ENCODE measurements at regions not wholly inside any gene's neighbourhood (a gene's known extent, or its start where the extent isn't known, plus 50 kb on each side); places are given as distances from the start of the nearest gene placed in this dataset.
A peak's percentile ranks its signal among the peaks of the same experiment; 100 is the strongest.

DNA sequence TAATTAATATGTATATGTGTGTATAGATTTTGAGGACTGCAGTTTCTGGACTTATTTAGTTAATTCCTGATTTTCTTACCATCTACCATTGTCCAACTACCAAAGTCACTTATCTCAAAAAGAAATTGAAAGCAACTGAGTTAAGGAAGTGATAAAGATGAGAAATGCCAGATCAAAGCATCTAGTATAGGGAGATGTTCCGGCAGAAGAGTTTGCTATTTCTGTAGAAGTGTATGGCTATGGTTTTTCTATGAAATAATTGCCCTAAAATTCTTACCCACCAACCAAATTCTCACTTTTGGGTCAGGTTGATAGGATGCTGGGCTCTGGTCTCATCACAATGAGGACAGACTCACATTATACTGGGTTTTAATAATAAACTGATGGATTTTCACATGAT is 64.0 kb upstream of the RAB11FIP2 start:
- no peak for DNase-seq (ENCODE audit: low read depth)
- H3K4me3 ChIP-seq (replicated peaks; ENCODE audit: low read depth, low read length), result no peak overlapping the region
- TF ChIP-seq, protein P1, sequence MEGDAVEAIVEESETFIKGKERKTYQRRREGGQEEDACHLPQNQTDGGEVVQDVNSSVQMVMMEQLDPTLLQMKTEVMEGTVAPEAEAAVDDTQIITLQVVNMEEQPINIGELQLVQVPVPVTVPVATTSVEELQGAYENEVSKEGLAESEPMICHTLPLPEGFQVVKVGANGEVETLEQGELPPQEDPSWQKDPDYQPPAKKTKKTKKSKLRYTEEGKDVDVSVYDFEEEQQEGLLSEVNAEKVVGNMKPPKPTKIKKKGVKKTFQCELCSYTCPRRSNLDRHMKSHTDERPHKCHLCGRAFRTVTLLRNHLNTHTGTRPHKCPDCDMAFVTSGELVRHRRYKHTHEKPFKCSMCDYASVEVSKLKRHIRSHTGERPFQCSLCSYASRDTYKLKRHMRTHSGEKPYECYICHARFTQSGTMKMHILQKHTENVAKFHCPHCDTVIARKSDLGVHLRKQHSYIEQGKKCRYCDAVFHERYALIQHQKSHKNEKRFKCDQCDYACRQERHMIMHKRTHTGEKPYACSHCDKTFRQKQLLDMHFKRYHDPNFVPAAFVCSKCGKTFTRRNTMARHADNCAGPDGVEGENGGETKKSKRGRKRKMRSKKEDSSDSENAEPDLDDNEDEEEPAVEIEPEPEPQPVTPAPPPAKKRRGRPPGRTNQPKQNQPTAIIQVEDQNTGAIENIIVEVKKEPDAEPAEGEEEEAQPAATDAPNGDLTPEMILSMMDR (IDR thresholded peaks at IDR 0.05; ENCODE audit: low read length, missing control alignments), result no peak

DNA sequence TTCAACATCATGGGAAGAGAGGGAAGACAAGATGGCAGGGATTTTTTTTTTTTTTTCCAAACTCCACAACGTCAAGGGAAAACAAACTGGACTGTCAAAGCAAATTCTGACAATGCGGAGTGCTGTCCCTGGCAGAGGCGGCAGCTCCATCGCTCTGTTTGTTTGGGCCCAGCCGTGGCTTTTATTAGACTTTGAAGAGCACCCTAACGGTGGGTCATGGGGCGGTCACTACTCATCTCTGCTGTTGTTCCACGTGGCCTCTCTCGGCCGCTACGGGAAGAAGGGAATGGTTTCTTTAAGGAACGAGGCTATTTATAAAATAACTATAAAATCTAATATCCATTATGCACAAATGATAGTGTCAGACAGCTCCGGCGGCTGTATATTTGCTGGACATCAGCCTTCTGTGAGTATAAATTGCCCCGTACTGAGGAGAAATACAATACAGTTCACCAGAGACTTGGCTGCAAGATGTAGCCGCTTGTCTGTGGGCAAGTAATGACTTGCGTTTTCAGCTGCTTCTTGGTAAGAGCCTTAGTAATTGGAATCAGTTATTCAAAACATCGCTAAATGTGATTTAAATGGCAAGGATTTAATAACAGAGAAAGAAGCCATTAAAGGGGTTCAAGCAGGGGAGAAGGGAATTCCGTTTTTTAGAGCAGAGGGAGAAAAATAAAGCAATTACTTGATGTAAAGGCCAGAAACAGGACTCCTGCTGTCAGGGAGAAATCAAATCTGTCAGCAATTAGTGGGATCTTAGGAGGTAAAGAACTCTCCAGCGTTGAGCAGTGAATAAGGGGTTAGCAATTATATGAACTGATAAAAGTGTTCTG is 61.7 kb upstream of the RAB11FIP2 start:
- no peak for DNase-seq (ENCODE audit: low read depth)
- H3K4me3 ChIP-seq (replicated peaks; ENCODE audit: low read depth, low read length), result no peak overlapping the region
- TF ChIP-seq, protein P1 (IDR thresholded peaks at IDR 0.05; ENCODE audit: low read length, missing control alignments), result no peak

DNA sequence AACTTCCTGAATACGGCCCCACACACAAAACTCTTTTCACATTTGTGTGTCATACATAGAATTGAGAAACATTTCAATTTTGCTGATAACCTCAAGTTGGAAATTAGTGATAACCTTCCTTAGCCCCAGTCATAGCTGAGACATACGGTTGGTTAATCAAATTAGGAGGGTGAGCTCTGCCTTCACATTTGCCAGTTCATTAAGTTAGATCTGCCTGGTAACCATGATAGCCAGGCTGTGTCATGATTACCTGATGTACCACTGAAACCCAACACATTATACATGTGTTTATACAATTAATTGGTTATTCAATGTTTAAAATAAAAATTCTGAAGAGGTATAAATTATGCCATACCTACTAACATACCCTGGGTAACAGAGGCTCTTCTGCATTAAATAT is 60.8 kb upstream of the RAB11FIP2 start:
- H3K4me3 ChIP-seq (replicated peaks; ENCODE audit: low read depth, low read length), result no peak overlapping the region
- no peak for DNase-seq (ENCODE audit: low read depth)
- TF ChIP-seq, protein P1 (IDR thresholded peaks at IDR 0.05; ENCODE audit: low read length, missing control alignments), result no peak

DNA sequence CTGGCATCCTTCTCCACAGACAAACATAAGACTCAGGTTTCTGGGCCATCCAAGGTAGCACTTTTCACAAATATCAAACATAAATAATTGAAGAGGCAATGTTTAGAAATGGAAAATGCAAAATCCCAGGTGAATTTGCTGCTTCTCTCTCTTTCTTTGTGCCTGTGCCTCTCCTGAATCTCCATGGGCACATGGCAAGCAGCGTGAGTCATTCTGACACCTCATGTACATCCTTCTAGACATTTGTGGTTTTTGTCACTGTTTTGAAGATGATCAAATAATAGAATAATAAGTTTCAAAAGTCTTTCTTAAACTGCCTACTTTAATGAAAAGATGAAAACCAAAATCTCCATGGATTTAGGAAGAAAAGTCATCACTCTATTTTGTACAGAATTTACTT is 60.3 kb upstream of the RAB11FIP2 start:
- no peak for DNase-seq (ENCODE audit: low read depth)
- H3K4me3 ChIP-seq (replicated peaks; ENCODE audit: low read depth, low read length), result no peak overlapping the region
- TF ChIP-seq, protein P1 (IDR thresholded peaks at IDR 0.05; ENCODE audit: low read length, missing control alignments), result no peak

DNA sequence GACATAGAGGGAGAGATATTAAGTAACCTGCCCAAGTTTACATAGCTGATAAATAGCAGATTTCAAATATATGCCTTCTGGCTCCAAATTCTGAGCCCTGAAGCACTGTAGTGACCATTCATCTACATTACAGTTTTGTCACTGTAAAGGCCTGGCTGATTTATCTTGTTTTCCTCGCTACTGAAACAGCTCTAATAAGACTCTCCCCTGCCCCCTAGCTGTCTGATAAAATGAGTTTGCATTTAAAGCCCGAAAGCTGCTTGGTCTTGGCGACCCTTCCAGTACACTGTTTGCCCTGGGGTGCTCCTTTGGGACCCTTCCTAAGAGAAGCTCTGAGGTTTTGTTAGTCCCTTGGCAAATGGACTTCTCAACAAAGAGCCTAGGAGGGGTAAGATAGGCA is 59.7 kb upstream of the RAB11FIP2 start:
- TF ChIP-seq, protein P1 (IDR thresholded peaks at IDR 0.05; ENCODE audit: low read length, missing control alignments), result peak; percentile 57
- peak; percentile 55 for DNase-seq (ENCODE audit: low read depth)
- no peak overlapping the region for H3K4me3 ChIP-seq (replicated peaks; ENCODE audit: low read depth, low read length)

DNA sequence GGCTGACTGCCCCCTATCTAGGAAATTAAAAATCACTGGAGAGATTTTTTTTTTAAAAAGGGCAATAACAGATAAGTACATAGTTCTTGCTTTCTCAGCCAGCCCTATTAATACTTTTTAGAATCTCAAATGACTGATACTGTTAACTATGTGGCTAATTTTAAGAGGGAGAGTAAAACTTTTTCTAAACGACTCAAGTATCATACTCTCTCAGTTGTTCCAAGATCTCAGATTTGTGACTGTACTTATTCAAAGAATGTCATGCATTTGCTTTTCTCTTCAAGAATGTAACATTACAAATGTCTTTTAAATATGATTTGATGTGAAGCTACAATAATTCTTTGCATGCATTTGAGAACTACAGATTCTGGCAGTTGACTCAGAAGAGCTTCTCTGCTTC is 55.4 kb upstream of the RAB11FIP2 start:
- TF ChIP-seq, protein P1 (IDR thresholded peaks at IDR 0.05; ENCODE audit: low read length, missing control alignments), result no peak
- no peak for DNase-seq (ENCODE audit: low read depth)
- H3K4me3 ChIP-seq (replicated peaks; ENCODE audit: low read depth, low read length), result no peak overlapping the region

DNA sequence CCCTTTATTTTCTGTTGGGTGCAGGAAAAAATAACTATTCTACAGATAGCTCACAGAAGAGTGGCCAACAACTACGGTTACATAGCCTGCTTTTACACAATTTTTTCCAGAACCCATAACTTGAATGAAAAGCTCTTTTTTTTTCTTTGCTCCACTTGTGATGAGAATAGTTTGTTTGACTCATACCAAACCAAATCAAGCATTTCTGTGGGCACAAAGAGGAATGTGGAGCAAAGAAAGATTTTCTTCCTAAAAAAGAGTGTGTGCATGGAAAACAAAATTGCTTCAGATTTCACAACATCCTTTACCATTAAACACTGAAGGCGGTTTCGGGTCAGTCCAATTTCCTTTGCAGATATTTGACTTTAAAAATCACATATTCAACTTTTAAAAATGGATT is 54.8 kb upstream of the RAB11FIP2 start:
- DNase-seq (ENCODE audit: low read depth), result no peak

More for the DNA sequence above, 54.8 kb upstream of the RAB11FIP2 start:
- H3K4me3 ChIP-seq (replicated peaks; ENCODE audit: low read depth, low read length), result no peak overlapping the region
- TF ChIP-seq, protein P1 (IDR thresholded peaks at IDR 0.05; ENCODE audit: low read length, missing control alignments), result no peak
